H1 (cell line): ENCODE measurements at regions not wholly inside any gene's neighbourhood (a gene's known extent, or its start where the extent isn't known, plus 50 kb on each side); places are given as distances from the start of the nearest gene placed in this dataset.

Experiments used
- CTCF ChIA-PET: fragments of 300-600 bp; sonication (Branson Sonifier 250); formaldehyde crosslinking; loops from one replicate; lab custom pipeline; 2021; ENCODE audit not compliant: partially characterized antibody; lab: Charles Lee
- POLR2A ChIA-PET: fragments of 300-600 bp; sonication (Branson Sonifier 250); formaldehyde crosslinking; loops from one replicate; lab custom pipeline; 2021; ENCODE audit warnings: inconsistent platforms; ENCODE audit not compliant: partially characterized antibody; lab: Charles Lee
- DNase-seq, 2 experiments: peaks; one replicate each; pipeline versions ENCODE4 v3.0.0 to v3.0.0-alpha.2; 2010 to 2022; ENCODE audit warnings: low spot score in 2 of 2, low read depth in 1 of 2, mixed read lengths in 1 of 2
- FAIRE-seq: peaks from 2 replicates; lab custom pipeline; 2011; peaks lifted over from hg19 to GRCh38; lab: Jason Lieb, UNC
- H2AFZ ChIP-seq: 2 replicates; pipeline ENCODE4 v1.8.1; 2012; ENCODE audit warnings: low read length, inconsistent platforms
- H2AK5ac ChIP-seq: 2 replicates; pipeline ENCODE4 v1.6.1; 2013; ENCODE audit warnings: low read depth, low read length
- H2BK120ac ChIP-seq: replicated peaks from 2 replicates; pipeline ENCODE3; 2013; ENCODE audit warnings: low read depth, low read length, inconsistent platforms
- H2BK12ac ChIP-seq: 2 replicates; pipeline ENCODE4 v1.6.1; 2013; ENCODE audit warnings: low read depth, low read length
- H2BK15ac ChIP-seq: 2 replicates; pipeline ENCODE4 v1.6.1; 2013; ENCODE audit warnings: low read length
- H2BK20ac ChIP-seq: 2 replicates; pipeline ENCODE4 v1.6.1; 2013; ENCODE audit warnings: low read length
- H2BK5ac ChIP-seq: 2 replicates; pipeline ENCODE4 v1.6.1; 2013; ENCODE audit warnings: low read depth, low read length
- H3K14ac ChIP-seq: 2 replicates; pipeline ENCODE4 v1.6.1; 2013; ENCODE audit warnings: inconsistent platforms; ENCODE audit not compliant: insufficient read length
- H3K18ac ChIP-seq: 2 replicates; pipeline ENCODE4 v1.6.1; 2013; ENCODE audit warnings: low read length; ENCODE audit errors: extremely low read depth
- H3K23ac ChIP-seq: 2 replicates; pipeline ENCODE4 v1.6.1; 2013; ENCODE audit warnings: inconsistent platforms; ENCODE audit not compliant: insufficient read length
- H3K23me2 ChIP-seq: 2 replicates; pipeline ENCODE4 v1.6.1; 2013; ENCODE audit warnings: low read depth, low read length
- H3K27ac ChIP-seq: 2 replicates; pipeline ENCODE4 v1.6.1; 2011; ENCODE audit warnings: low read depth, low read length, inconsistent platforms
- H3K27me3 ChIP-seq, 4 experiments: replicated peaks in 1 of 4; 1 replicate in 1 of 4; 2 replicates in 3 of 4; pipeline versions ENCODE4 v1.6.1 to v1.8.1; 2011 to 2013; ENCODE audit warnings: low read length in 3 of 4, mild to moderate bottlenecking in 3 of 4, inconsistent platforms in 2 of 4, mixed read lengths in 2 of 4, moderate library complexity in 1 of 4; ENCODE audit not compliant: control insufficient read depth in 3 of 4, insufficient read depth in 3 of 4; ENCODE audit errors: extremely low read depth in 1 of 4
- H3K36me3 ChIP-seq, 4 experiments: 2 replicates each; pipeline versions ENCODE4 v1.6.1 to v1.8.1; 2011 to 2013; ENCODE audit warnings: mild to moderate bottlenecking in 4 of 4, low read length in 3 of 4, moderate library complexity in 2 of 4, control low read depth in 1 of 4, inconsistent platforms in 1 of 4; ENCODE audit not compliant: insufficient read depth in 4 of 4, control insufficient read depth in 2 of 4
- H3K4ac ChIP-seq: replicated peaks from 2 replicates; pipeline ENCODE3; 2013; ENCODE audit warnings: low read length, low read depth, mixed read lengths, inconsistent platforms; ENCODE audit not compliant: insufficient read length
- H3K4me1 ChIP-seq, 4 experiments: replicated peaks in 1 of 4; 1 replicate in 1 of 4; 2 replicates in 3 of 4; pipeline versions ENCODE4 v1.6.1 to v1.8.1; 2011 to 2013; ENCODE audit warnings: low read length in 3 of 4, inconsistent platforms in 2 of 4, mixed read lengths in 1 of 4; ENCODE audit not compliant: insufficient read depth in 4 of 4, control insufficient read depth in 3 of 4
- H3K4me2 ChIP-seq, 2 experiments: 2 replicates each; pipeline versions ENCODE4 v1.6.1 to v1.8.1; 2011 to 2013; ENCODE audit warnings: low read depth in 2 of 2, low read length in 2 of 2, control low read depth in 1 of 2, inconsistent platforms in 1 of 2, mild to moderate bottlenecking in 1 of 2; ENCODE audit not compliant: insufficient read depth in 1 of 2
- H3K4me3 ChIP-seq, 4 experiments: fragments of 200-600, 300-600 bp in 1 of 4; sonication (generic), shearing (Covaris generic), sonication (Bioruptor Twin) in 1 of 4; 2 replicates each; pipeline versions ENCODE4 v1.5.1 to v1.8.1; 2011 to 2016; ENCODE audit warnings: low read length in 4 of 4, low read depth in 3 of 4, control low read depth in 2 of 4, inconsistent platforms in 2 of 4, mild to moderate bottlenecking in 2 of 4, mixed read lengths in 1 of 4, moderate library complexity in 1 of 4; ENCODE audit not compliant: insufficient read depth in 2 of 4; ENCODE audit errors: extremely low read depth in 1 of 4
- H3K56ac ChIP-seq: replicated peaks from 2 replicates; pipeline ENCODE3; 2013; ENCODE audit warnings: low read depth, mild to moderate bottlenecking, mixed read lengths, low read length, inconsistent platforms; ENCODE audit not compliant: insufficient read length
- H3K79me1 ChIP-seq: 2 replicates; pipeline ENCODE4 v1.6.1; 2013; ENCODE audit warnings: low read depth, low read length, control low read depth
- H3K79me2 ChIP-seq, 2 experiments: 2 replicates each; pipeline versions ENCODE4 v1.6.1 to v1.8.1; 2012 to 2013; ENCODE audit warnings: low read length in 2 of 2, mild to moderate bottlenecking in 2 of 2, inconsistent platforms in 1 of 2; ENCODE audit not compliant: insufficient read depth in 2 of 2, control insufficient read depth in 1 of 2
- H3K9ac ChIP-seq, 4 experiments: replicated peaks in 1 of 4; 1 replicate in 1 of 4; 2 replicates in 3 of 4; pipeline versions ENCODE4 v1.6.1 to v1.8.1; 2011 to 2013; ENCODE audit warnings: low read depth in 3 of 4, low read length in 3 of 4, control low read depth in 2 of 4, mild to moderate bottlenecking in 2 of 4, moderate library complexity in 2 of 4, inconsistent platforms in 1 of 4; ENCODE audit errors: extremely low read depth in 1 of 4
- H3K9me3 ChIP-seq, 2 experiments: 2 replicates each; pipeline versions ENCODE4 v1.6.1 to v1.8.1; 2012 to 2013; ENCODE audit warnings: mild to moderate bottlenecking in 2 of 2, moderate library complexity in 2 of 2, control low read depth in 1 of 2, inconsistent platforms in 1 of 2, low read depth in 1 of 2, low read length in 1 of 2, mixed read lengths in 1 of 2; ENCODE audit not compliant: insufficient read depth in 2 of 2
- H4K20me1 ChIP-seq, 2 experiments: replicated peaks in 1 of 2; 2 replicates each; pipeline versions ENCODE3 to v1.8.1; 2011 to 2013; ENCODE audit warnings: inconsistent platforms in 2 of 2, low read length in 2 of 2, mild to moderate bottlenecking in 1 of 2; ENCODE audit not compliant: insufficient read depth in 2 of 2, control insufficient read depth in 1 of 2
- H4K5ac ChIP-seq: 2 replicates; pipeline ENCODE4 v1.6.1; 2013; ENCODE audit warnings: low read length, low read depth, mixed read lengths, inconsistent platforms; ENCODE audit not compliant: insufficient read length
- H4K8ac ChIP-seq: 2 replicates; pipeline ENCODE4 v1.8.0; 2013; ENCODE audit warnings: mild to moderate bottlenecking, moderate library complexity, low read length, inconsistent platforms; ENCODE audit not compliant: insufficient read depth; ENCODE audit errors: extremely low read depth
- H4K91ac ChIP-seq: replicated peaks from 2 replicates; pipeline ENCODE3; 2013; ENCODE audit warnings: low read length, mixed read lengths, inconsistent platforms; ENCODE audit not compliant: insufficient read length
- BACH1 ChIP-seq: IDR thresholded peaks from 2 replicates; pipeline ENCODE4 v1.6.1; 2012; ENCODE audit warnings: low read length, improper control_type of control experiment
- CEBPB ChIP-seq: IDR thresholded peaks from 2 replicates; pipeline ENCODE4 v1.6.1; 2012; ENCODE audit warnings: low read depth, low read length
- EP300 ChIP-seq, 2 experiments: IDR thresholded peaks; 1 replicate in 1 of 2; 2 replicates in 1 of 2; pipeline ENCODE4 v1.6.1; 2011 to 2012; ENCODE audit warnings: low read depth in 2 of 2, low read length in 2 of 2, mild to moderate bottlenecking in 2 of 2, borderline replicate concordance in 1 of 2, inconsistent platforms in 1 of 2, moderate library complexity in 1 of 2
- GABPA ChIP-seq: IDR thresholded peaks from 2 replicates; pipeline ENCODE4 v1.6.1; 2011; ENCODE audit warnings: mild to moderate bottlenecking, low read length, moderate library complexity, borderline replicate concordance; ENCODE audit not compliant: insufficient read depth
- KDM1A ChIP-seq: fragments of 200-600, 300-600 bp; sonication (generic); IDR thresholded peaks from 2 replicates; pipeline ENCODE4 v1.7.1; 2016; ENCODE audit warnings: mild to moderate bottlenecking, low read length, borderline replicate concordance
- POLR2A ChIP-seq, 2 experiments: IDR thresholded peaks; 1 replicate in 1 of 2; 2 replicates in 1 of 2; pipeline ENCODE4 v1.6.1; 2011; ENCODE audit warnings: low read depth in 2 of 2, low read length in 2 of 2, mild to moderate bottlenecking in 2 of 2; ENCODE audit errors: control extremely low read depth in 1 of 2
- SP1 ChIP-seq: IDR thresholded peaks from 2 replicates; pipeline ENCODE4 v1.6.1; 2011; ENCODE audit warnings: low read depth, low read length
- SRF ChIP-seq: IDR thresholded peaks from 2 replicates; pipeline ENCODE4 v1.6.1; 2011; ENCODE audit warnings: mild to moderate bottlenecking, low read depth, low read length, moderate library complexity
- TAF7 ChIP-seq: optimal IDR thresholded peaks from 2 replicates; pipeline ENCODE3; 2011; ENCODE audit warnings: low read depth, mild to moderate bottlenecking, inconsistent platforms, low read length, moderate library complexity, borderline replicate concordance
- ZNF274 ChIP-seq: IDR thresholded peaks from 2 replicates; pipeline ENCODE4 v1.7.0; 2012; ENCODE audit warnings: low read length, borderline replicate concordance; ENCODE audit errors: extremely low read depth
- WGBS, 2 experiments: shearing (Covaris generic) in 1 of 2; methylation state at CpG; one replicate each; pipeline versions ENCODE4 v1.1.6 to v1.1.7; 2013 to 2015; ENCODE audit warnings: low lambda C conversion rate in 2 of 2, mixed read lengths in 2 of 2, inconsistent platforms in 1 of 2, low coverage in 1 of 2, missing lambda C conversion rate in 1 of 2; ENCODE audit not compliant: insufficient replicate concordance in 2 of 2, insufficient coverage in 1 of 2, insufficient read length in 1 of 2; ENCODE audit errors: extremely low coverage in 1 of 2, missing lambda C conversion rate in 1 of 2; 5-methylcytosine and 5-hydroxymethylcytosine counted together
- TF ChIP-seq, protein P1 (sequence below): IDR thresholded peaks from 2 replicates; pipeline ENCODE4 v1.6.1; 2012; ENCODE audit warnings: inconsistent platforms
- TF ChIP-seq, protein P2 (sequence below): IDR thresholded peaks from 2 replicates; pipeline ENCODE4 v1.6.1; 2012; ENCODE audit warnings: inconsistent platforms

DNA sequence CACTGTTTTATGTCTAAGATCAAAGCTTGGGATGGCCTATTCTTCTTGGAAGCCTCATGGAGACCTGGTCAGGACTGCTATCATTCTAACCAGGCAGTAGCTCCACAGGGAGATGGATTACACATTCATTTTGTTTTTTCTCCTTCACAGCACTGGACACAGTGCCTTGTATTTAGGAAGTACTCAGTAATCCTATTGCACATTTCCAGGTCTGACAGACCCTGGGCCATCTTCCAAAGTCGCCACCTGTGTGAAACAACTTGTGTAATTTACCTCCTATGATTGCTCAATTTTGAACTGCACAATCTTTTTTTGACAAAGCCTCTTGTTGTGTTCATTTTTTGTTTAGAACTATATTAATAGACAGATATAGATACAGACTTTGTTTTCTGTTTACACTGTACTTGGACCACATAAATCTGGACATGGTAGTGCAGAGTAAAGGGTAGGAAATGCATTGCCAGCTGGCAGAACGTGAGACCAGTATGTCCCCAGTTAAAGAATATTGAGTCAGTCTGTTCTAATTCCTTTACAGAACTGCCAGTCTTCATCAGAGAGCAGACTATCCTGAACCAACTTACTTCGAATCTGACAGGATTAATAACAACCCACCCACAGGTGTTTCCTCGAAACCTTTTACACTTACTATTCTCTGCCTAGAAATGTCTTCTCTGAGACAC lies 277.8 kb upstream of the CYRIA start:
- H3K36me3 ChIP-seq = no peaks in the 10 kb centered on the region
- no peaks in the 10 kb centered on the region for H3K79me2 ChIP-seq
- FAIRE-seq = no peak
- no peak overlapping the region for H2BK5ac ChIP-seq
- no peak overlapping the region for H3K18ac ChIP-seq
- H3K79me1 ChIP-seq = no peaks in the 10 kb centered on the region
- ChIA-PET CTCF (interaction anchor here (0.6 to 1.0 kb wide), 3 partner anchors 11 to 190 kb away, joined by 3 read pairs; no protein-coding TSS in a partner anchor), POLR2A (no interaction called here)
- TF ChIP-seq SRF (no peak), ZNF274 (no peak), CEBPB (no peak), EP300 (IDR thresholded peaks at IDR 0.05; ENCODE audit: borderline replicate concordance in 1 of 2, low read depth in 2 of 2, low read length in 2 of 2) (no peak), POLR2A (IDR thresholded peaks at IDR 0.05; ENCODE audit: control extremely low read depth in 1 of 2, low read depth in 2 of 2, low read length in 2 of 2) (no peak), SP1 (no peak), KDM1A (no peak), TAF7 (no peak), GABPA (no peak), BACH1 (no peak)
- TF ChIP-seq, protein P1, sequence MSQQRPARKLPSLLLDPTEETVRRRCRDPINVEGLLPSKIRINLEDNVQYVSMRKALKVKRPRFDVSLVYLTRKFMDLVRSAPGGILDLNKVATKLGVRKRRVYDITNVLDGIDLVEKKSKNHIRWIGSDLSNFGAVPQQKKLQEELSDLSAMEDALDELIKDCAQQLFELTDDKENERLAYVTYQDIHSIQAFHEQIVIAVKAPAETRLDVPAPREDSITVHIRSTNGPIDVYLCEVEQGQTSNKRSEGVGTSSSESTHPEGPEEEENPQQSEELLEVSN = no peak
- TF ChIP-seq, protein P2, sequence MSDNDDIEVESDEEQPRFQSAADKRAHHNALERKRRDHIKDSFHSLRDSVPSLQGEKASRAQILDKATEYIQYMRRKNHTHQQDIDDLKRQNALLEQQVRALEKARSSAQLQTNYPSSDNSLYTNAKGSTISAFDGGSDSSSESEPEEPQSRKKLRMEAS = no peak
- no peaks in the 10 kb centered on the region for H3K23me2 ChIP-seq
- no peak for DNase-seq
- H3K4me1 ChIP-seq = no peaks in the 10 kb centered on the region
- H4K91ac ChIP-seq = no peak overlapping the region
- no peak overlapping the region for H3K23ac ChIP-seq
- H2BK12ac ChIP-seq = no peak overlapping the region
- H3K14ac ChIP-seq = no peak overlapping the region
- no peak overlapping the region for H4K8ac ChIP-seq
- no peak overlapping the region for H3K27ac ChIP-seq
- no peaks in the 10 kb centered on the region for H3K27me3 ChIP-seq
- H3K56ac ChIP-seq = no peak overlapping the region
- H3K4ac ChIP-seq = no peak overlapping the region
- 87% methylated on average over 4 of the region's 4 CpGs; no CpG with 5 or more reads in 1 of the 2 experiments for WGBS, 2 experiments
- H3K9ac ChIP-seq = no peak overlapping the region
- no peak overlapping the region for H3K4me3 ChIP-seq
- H2AFZ ChIP-seq = no peak overlapping the region
- no peak overlapping the region for H2BK120ac ChIP-seq
- H4K5ac ChIP-seq = no peak overlapping the region
- H2BK20ac ChIP-seq = no peak overlapping the region
- H4K20me1 ChIP-seq = no peaks in the 10 kb centered on the region
- H3K9me3 ChIP-seq = no peaks in the 10 kb centered on the region
- H3K4me2 ChIP-seq = no peak overlapping the region
- no peak overlapping the region for H2BK15ac ChIP-seq
- H2AK5ac ChIP-seq = no peak overlapping the region
